Left colon (tissue), 2 donors: ENCODE measurements at regions not wholly inside any gene's neighbourhood (a gene's known extent, or its start where the extent isn't known, plus 50 kb on each side); places are given as distances from the start of the nearest gene placed in this dataset.
"Not testable (repeated sequence)": the region's sequence is repeated elsewhere in the genome, so short reads cannot be mapped to it uniquely, and the experiment has no call there.

ENCODE experiments used
- ATAC-seq: fragments of 200-7000 bp; cut with Tn5 transposase; one replicate; pipeline ENCODE4 v1.9.1; 2020; ENCODE audit warnings: mild to moderate bottlenecking, moderate library complexity
- DNase-seq, 2 donors: peaks; one replicate each; pipeline ENCODE4 v3.0.0-alpha.2; 2020
- intact Hi-C, 2 donors: fragments of 100-400 bp; cut with DNase I in 1 of 2; cut with micrococcal nuclease in 1 of 2; formaldehyde crosslinking; loops; one replicate each; pipeline versions ENCODE4 v1.11.2 to v1.14.0; 2022; cut with DNase I, micrococcal nuclease
- donor health status: DM: no; HTN: no; CAD: no.
- donor health status: DM: yes; HTN: yes; CAD: no.

DNA sequence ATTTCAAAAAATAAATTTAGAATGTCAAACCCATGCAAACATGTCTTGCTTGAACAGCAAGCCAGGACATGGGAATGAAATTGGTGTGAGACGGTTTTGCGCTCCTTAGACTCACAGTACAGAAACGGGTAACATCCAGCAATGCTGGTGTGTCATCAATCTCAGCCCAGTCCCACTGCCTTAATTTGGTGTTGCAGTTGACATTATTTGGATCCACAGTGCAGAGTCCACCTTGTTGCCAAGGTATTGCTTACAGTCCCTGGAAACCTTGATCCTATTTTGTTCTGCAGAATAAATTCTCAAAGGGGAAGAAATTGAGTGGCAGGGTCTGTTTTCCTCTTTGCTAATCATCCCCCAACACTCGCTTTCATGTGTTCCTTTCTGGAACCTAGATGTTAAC, 311.6 kb upstream of the MON1B start:
- ATAC-seq (no peak), DNase-seq (no peak)
- intact Hi-C loops, result no loop called here

GRCh38 chr16:76880523-76880922, 310.5 kb upstream of the MON1B start:
- intact Hi-C loops, ATAC-seq, DNase-seq: not testable (repeated sequence)

DNA sequence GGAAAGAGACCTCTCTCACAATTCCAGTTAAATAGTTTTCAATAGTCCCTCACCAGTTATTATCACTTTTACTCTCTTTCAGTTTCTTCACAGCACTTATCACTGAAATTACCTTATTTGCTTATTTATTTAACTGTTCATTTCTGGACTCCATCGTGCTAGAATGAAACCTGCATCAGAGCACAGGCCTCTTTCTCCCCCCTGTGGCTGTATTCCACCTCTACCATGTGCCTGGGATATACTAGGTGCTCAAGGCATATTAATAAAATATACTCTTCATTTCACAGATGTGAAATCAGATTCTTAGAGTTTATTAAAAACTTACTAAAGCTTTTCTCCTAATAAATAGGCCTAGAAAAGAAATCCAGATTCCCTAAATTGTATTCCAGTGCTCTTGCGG, 308.9 kb upstream of the MON1B start:
- ATAC-seq, result no peak
- DNase-seq, result no peak
- intact Hi-C loops, result no loop called here

DNA sequence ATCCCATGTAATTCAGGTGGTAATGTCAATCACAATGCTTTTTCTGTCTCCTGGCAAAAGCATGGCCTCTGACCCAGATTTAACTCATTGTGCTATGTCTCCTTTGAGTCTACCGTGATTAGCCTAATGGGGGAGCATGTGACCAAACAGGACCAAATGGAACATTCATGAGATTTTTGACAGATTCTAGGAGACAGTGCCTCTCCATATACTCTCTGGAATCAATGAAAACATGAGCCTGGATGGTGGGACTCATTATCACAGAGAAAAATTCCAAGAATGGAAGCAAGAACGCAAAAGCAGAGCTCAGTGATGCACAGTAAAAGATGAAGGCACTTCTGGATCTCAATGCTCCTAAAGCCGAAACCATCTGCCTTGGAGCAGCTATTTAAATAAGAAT, 307.9 kb upstream of the MON1B start:
- ATAC-seq (no peak), DNase-seq (no peak)
- intact Hi-C loops, result no loop called here

DNA sequence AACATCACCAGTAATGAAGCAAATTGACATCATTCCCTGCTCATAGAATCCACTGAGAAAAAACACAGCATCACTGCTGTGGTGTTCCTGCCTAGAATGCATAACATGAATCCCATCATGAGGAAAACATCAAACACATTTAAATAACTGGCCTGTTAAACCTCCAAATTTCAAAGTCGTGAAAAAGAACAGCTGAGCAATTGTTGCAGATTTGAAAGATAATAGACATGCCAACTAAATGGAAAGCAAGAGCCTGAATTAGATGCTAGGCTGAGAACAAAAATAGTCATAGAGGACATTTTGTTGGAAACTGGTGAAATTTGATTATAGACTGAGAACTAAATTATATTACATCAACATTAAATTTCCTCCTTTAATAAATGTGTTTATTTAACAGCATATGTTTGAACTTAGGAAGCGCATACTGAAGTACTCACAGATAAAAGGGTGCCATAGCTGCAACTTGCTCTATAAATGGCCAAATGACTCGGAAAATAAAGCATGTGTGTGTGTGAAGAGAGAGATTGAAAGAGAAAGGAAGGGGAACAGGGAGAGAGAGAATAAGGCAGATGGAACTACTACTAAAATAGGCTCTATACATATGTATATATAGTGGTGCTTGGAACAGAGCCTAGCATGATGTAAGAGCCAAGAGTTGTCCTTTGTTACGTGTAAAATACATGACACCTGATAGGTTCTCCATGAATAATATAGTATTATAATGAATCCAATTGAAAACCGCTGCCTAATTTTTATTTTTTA, 305.0 kb upstream of the MON1B start:
- intact Hi-C loops, result no loop called here
- DNase-seq (no peak), ATAC-seq (no peak)

- ATAC-seq, result no peak
- intact Hi-C loops, result no loop called here
- no peak for DNase-seq
These were observed 293.2 kb upstream of the MON1B start for GRCh38 chr16:76897816-76898215.

DNA sequence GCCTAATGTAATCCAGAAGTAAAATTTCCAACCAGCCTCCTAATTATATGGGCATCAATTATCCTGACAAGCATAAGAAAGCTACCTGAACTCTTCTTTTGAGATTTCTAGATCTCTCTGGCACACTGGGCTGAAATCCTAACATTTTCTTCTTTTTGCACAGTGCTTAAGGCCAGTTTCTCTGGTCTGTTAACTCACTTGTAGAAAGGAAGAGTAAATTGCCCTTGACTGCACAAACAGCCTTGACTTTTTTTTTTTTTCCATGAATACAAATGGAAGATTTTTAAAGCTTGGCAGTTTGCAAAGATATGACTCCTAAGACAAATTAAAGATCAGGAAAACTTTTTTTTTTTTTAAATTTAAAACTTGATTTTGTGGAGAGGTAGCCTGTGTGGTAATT, 291.2 kb upstream of the MON1B start:
- DNase-seq (no peak), ATAC-seq (no peak)
- intact Hi-C loops, result no loop called here

- DNase-seq (no peak), ATAC-seq (no peak)
- intact Hi-C loops, result no loop called here
These were observed 290.4 kb upstream of the MON1B start for GRCh38 chr16:76900285-76901263.

- no peak for DNase-seq
- no peak for ATAC-seq
- intact Hi-C loops, result no loop called here
These were observed 284.4 kb upstream of the MON1B start for GRCh38 chr16:76906552-76906951.

DNA sequence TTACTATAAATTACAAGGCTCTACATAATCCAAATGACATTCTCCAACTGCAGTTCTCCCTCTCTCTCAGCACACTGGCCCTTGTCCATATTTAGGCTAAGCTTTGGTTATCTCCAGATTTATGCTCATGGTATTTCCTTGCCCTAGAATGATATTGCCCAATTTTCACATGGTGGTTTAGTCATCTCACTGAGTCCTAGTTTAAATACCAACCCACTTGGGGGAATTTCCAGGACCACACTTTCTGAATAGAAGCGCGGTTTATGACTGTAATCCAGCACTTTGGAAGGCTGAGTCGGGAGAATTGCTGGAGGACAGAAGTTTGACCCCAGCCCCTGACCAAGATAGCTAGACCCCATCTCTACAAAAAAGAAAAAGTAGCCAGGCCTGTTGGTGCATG, 280.1 kb upstream of the MON1B start:
- DNase-seq (no peak), ATAC-seq (no peak)
- intact Hi-C loops, result no loop called here

DNA sequence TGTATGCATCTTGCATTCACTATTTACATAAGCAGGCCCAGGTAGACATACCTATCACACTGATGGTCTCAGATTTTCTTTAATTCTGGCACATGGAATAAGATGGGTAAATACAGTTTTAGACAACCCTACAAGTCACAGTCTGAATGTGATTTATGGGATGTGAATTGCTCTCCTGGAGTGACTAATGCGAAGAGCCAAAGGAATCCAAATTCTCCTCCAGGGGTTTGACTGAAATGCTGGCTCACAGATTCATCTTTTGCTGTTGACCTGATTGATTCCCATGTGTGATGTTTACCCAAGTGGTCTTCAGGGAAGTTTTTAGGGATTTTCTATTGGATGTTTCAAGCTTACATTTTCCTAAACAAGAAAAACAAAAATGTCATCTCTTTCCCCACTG, 277.9 kb upstream of the MON1B start:
- ATAC-seq, result no peak
- intact Hi-C loops, result no loop called here
- DNase-seq, result no peak

DNA sequence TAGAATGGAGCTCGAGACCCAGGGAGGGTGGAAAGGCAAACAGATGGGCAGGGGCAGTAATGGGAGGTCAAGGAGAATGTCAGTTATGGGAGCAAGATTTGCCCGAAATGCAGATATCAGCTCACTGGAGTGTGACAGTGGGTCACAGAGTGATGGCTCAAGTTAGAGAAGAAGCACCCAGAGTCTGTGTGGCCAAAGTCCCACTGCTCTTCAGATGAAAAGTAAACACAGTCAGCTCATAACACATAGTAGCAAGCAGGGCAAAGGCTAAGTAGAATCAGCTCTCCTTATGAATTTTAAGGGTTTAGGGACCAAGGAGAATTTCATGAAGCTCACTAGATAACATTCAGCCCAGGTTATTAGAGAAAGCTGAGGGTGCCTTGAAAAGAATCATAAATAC, 264.9 kb upstream of the MON1B start:
- no peak for ATAC-seq
- intact Hi-C loops, result no loop called here
- DNase-seq, result no peak

DNA sequence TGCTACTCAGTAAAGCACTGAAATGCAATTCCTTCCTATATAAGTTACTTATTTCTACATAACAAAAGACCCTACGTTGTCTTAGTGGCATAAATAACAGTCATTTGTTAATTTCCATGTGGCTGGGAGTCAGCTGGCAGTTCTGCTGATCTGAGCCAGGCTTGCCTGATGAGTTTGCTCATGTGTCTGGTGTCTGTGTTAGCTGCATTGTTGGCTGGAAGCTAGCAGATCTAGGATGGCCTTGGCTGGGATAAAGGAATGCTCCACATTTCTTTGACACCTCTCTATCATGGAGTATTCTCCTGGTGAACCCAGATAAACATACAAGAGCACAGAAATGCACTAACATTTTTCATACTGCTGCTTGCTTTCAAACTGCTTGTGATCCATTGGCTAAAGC, 264.4 kb upstream of the MON1B start:
- intact Hi-C loops, result no loop called here
- no peak for ATAC-seq
- DNase-seq, result no peak

DNA sequence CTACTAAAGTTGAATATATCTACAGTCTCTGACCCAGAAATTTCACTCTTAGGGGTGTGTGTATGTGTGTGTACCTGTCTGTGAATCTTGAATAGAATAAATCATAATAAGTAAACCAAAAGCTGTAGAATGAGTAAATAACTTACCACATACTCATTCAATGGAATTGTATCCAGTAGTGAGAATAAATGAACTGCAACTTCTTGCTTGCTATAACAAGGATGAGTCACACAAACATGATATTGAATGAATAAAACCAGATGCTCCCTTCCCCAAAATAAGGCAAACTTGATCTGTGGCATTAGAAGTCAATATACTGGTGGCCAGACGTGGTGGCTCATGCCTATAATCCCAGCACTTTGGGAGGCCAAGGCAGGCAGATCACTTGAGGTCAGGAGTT, 259.8 kb upstream of the MON1B start:
- intact Hi-C loops, result no loop called here
- DNase-seq (no peak), ATAC-seq (no peak)

DNA sequence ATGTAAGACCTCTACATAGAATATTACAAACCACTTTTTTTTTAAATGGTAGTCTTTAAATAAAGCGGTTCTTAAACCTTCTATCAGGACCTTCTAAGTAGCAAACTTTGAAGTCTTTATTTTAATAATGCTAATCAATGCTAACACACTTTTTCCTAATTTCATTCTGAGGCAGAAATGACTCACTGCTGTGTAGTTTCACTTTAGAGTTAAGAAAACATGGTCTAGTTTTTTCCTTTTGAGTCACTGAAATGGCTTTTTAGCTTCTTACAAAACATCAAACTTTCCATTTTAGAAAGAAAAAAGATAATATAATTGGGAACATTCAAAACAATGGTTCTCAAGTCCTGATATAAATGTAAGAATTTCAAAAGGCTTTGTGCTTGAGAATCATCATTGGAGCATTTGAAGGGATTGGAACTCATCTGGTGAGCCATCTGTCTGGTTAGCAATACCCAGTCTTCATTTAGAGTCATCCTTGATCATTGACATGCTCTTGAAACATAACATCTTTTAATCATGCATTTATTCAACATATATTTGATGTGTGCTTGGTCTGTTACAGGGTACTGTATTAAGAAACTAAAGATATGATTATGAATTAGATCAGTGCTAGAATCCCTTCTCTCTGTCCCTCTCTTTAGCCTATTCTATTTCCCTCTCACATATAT, 258.3 kb upstream of the MON1B start:
- intact Hi-C loops, result no loop called here
- DNase-seq (no peak), ATAC-seq (no peak)

GRCh38 chr16:76940251-76940650, 250.7 kb upstream of the MON1B start:
- intact Hi-C loops, result no loop called here
- DNase-seq (no peak), ATAC-seq (no peak)

DNA sequence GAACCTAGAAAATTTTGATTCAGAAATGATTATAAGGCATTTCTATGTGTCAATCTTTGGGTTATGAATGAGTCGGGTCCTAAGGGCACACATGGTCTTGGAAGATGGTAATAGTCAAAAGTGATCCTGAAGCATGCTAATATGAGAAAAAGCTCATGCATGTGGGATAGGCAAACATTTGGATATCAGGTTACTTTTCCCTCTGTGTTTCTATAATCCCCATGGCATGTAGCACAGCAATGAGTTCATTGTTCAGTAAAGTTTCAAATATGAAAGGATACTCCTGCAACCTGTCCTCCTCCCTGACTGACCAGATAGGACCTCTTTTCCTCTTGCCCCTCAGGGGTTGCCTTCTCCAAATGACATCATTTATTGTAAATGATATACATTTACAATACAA, 249.9 kb upstream of the MON1B start:
- intact Hi-C loops, result no loop called here
- no peak for ATAC-seq
- DNase-seq, result no peak

DNA sequence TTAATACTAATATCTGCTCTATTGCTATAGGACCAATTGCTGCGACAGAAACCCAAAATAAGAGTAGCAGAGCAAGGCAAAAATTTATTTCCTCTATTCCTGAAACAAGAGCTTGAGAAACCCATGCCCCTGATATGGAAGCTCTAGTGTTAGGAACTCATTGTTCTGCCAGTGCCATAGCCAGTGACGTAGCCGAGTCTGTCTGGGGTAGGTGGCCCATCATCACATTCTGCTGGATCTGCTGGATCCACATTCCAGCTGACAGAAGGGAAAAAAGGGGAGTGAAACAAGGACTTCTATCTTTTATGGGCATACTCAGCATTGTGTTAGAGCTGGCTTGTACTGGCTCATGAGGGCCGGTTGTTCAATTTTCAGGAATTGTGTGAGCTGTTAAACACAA, 248.9 kb upstream of the MON1B start:
- intact Hi-C loops, result no loop called here
- DNase-seq (no peak), ATAC-seq (no peak)

DNA sequence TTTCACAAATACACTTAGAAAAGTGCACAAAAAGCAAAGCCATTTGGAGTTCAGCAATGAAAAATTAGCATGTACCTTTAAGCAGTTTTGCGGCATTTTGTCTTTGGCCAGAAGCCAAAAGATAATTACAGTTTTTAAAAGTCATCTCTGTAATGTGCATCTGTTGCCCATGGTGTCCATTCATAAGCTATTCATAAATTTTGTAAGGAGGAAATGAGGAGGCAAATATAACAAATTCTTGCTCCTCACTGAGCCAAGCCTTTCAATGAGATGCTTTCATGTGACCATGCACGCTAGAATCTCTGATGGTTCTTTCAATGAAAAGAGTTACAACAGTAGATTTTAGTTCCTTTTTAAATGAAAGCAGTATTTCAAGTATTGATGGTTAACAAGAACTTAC, 247.1 kb upstream of the MON1B start:
- ATAC-seq, result no peak
- no peak for DNase-seq
- intact Hi-C loops, result no loop called here

DNA sequence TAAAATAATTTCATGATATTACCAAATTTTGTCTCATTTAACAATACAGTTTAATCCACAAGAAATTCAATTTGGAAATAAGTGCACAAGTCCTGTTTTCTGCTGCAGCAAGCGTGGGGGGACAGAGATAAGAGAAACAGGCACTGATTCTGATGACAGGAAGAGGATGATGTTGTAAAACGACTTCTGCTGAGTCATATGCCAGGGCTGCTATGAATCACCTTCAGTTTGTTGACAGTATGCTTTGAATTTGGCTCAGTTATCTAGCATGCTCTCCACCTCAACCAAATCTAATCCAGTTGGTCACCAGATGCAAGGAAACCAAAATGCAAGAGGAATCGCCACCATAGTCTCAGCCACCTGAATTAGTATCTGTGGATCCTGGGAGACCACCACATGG, 244.1 kb upstream of the MON1B start:
- DNase-seq, result no peak
- no peak for ATAC-seq
- intact Hi-C loops, result no loop called here
